GM12864 (cell line): ENCODE measurements at regions not wholly inside any gene's neighbourhood (a gene's known extent, or its start where the extent isn't known, plus 50 kb on each side); places are given as distances from the start of the nearest gene placed in this dataset.

Experiments used
- DNase-seq: peaks from one replicate; pipeline ENCODE4 v3.0.0-alpha.2; 2011; ENCODE audit warnings: low read depth
- H3K4me3 ChIP-seq: 2 replicates; pipeline ENCODE4 v1.5.1; 2011; ENCODE audit warnings: mild to moderate bottlenecking, low read depth, low read length, control low read depth
- CTCF ChIP-seq: IDR thresholded peaks from 2 replicates; pipeline ENCODE4 v1.5.1; 2011; ENCODE audit warnings: low read depth, mild to moderate bottlenecking, moderate library complexity, low read length, control low read depth, inconsistent platforms; ENCODE audit errors: missing control alignments

GRCh38 chr16:85520853-85521521 is 92.1 kb upstream of the GSE1 start:
- TF ChIP-seq CTCF, result no peak
- H3K4me3 ChIP-seq, result no peak overlapping the region
- no peak for DNase-seq

- TF ChIP-seq CTCF, result no peak
- no peak overlapping the region for H3K4me3 ChIP-seq
- DNase-seq, result no peak
Observed at GRCh38 chr16:85521552-85522307, 91.4 kb upstream of the GSE1 start.

- no peak for DNase-seq
Observed at GRCh38 chr16:85522308-85522841, 90.7 kb upstream of the GSE1 start.

GRCh38 chr16:85522842-85523601 is 90.1 kb upstream of the GSE1 start:
- no peak for TF ChIP-seq CTCF
- no peak overlapping the region for H3K4me3 ChIP-seq
- no peak for DNase-seq

More at GRCh38 chr16:85522308-85522841, 90.7 kb upstream of the GSE1 start:
- no peak overlapping the region for H3K4me3 ChIP-seq
- TF ChIP-seq CTCF, result no peak

- TF ChIP-seq CTCF, result no peak
- no peak overlapping the region for H3K4me3 ChIP-seq
- no peak for DNase-seq
Observed at GRCh38 chr16:85523602-85524364, 89.3 kb upstream of the GSE1 start.

- H3K4me3 ChIP-seq, result no peak overlapping the region
- no peak for DNase-seq
- no peak for TF ChIP-seq CTCF
Observed at GRCh38 chr16:85524365-85524629, 88.8 kb upstream of the GSE1 start.
